H4 (cell line): ENCODE measurements at regions not wholly inside any gene's neighbourhood (a gene's known extent, or its start where the extent isn't known, plus 50 kb on each side); places are given as distances from the start of the nearest gene placed in this dataset.
"Not testable (repeated sequence)": the region's sequence is repeated elsewhere in the genome, so short reads cannot be mapped to it uniquely, and the experiment has no call there.

ENCODE experiments used
- DNase-seq: peaks from one replicate; pipeline ENCODE4 v3.0.0-alpha.2; 2015; ENCODE audit warnings: low spot score

- DNase-seq = not testable (repeated sequence)
Observed at GRCh38 chr15:30688684-30689083, 62.8 kb downstream of the ARHGAP11B start.

GRCh38 chr15:30690153-30690552 lies 64.2 kb downstream of the ARHGAP11B start:
- DNase-seq = not testable (repeated sequence)

- DNase-seq = not testable (repeated sequence)
Observed at GRCh38 chr15:30695811-30696210, 69.9 kb downstream of the ARHGAP11B start.

- not testable (repeated sequence) for DNase-seq
Observed at GRCh38 chr15:30696439-30697314, 70.7 kb downstream of the ARHGAP11B start.

DNA sequence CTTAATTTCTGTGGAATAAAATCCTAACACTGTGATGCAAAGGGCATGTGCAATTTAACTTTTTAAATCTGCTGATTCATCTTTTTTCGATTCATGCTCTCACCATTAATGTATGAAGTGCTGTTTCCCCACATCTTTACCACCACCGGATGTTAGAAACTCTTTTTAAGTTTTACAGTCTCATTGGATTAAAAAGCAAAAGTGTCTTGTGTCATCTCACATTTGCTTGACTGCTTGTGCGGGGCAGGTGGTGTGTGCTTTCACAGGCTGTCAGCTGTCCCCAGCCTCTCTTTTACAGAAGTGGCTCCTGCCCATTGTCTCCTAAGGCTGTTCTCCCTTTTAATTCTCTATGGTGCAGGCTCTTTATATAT lies 71.4 kb downstream of the ARHGAP11B start:
- DNase-seq = not testable (repeated sequence)

DNA sequence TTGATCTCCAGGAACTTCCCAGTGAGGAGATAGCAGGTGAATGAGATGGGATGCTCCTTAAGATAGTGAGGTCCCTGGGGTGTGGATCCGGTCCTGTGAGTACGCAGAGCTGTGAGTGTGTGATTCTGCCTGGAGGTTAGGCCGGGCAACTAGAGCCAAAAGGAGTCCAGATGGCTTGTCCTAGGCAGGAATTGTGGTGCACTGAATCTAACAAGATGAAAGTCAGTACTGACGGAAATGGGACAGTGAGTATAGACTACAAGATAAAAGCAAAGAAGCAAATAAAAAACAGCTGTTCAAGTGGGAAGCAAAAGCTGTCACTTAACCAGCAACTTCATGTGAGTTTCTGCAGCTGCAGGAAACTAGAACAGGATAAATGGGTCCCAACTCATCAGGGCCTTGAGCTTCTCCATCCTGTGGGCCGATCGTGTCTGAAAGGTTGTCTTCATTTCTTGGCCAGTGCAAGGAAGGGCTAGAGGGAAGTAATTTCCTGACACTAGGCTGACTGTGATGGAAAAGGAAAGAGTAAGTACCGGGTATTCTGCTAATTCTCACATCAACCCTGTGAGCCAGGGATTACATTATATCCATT lies 74.2 kb downstream of the ARHGAP11B start:
- not testable (repeated sequence) for DNase-seq

GRCh38 chr15:30707976-30708685 lies 82.2 kb downstream of the ARHGAP11B start:
- DNase-seq = not testable (repeated sequence)

GRCh38 chr15:30708809-30709208 lies 82.9 kb downstream of the ARHGAP11B start:
- not testable (repeated sequence) for DNase-seq

GRCh38 chr15:30718038-30718643 lies 92.2 kb downstream of the ARHGAP11B start:
- DNase-seq = not testable (repeated sequence)

GRCh38 chr15:30719363-30719762 lies 93.4 kb downstream of the ARHGAP11B start:
- not testable (repeated sequence) for DNase-seq

- DNase-seq = not testable (repeated sequence)
Observed at GRCh38 chr15:30720825-30721224, 94.9 kb downstream of the ARHGAP11B start.

DNA sequence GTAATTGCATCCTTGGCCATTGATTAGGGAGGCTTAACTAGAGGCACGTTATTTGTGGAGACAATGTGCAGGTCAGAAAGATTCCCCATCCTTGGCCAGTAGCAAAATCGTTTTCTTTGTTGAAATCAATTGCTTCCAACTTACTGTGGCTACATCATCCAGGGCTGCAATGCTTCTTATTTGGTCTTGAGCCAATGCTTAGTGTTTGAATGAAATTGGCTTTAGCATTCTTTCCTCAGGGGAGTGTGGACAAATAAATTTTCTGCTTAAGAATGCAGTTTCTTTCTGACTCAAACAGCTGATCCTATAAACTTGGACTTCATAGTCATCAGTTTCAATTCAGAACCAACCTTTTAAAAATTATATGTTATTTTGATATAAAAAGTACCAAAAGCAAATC lies 95.6 kb downstream of the ARHGAP11B start:
- DNase-seq = not testable (repeated sequence)

DNA sequence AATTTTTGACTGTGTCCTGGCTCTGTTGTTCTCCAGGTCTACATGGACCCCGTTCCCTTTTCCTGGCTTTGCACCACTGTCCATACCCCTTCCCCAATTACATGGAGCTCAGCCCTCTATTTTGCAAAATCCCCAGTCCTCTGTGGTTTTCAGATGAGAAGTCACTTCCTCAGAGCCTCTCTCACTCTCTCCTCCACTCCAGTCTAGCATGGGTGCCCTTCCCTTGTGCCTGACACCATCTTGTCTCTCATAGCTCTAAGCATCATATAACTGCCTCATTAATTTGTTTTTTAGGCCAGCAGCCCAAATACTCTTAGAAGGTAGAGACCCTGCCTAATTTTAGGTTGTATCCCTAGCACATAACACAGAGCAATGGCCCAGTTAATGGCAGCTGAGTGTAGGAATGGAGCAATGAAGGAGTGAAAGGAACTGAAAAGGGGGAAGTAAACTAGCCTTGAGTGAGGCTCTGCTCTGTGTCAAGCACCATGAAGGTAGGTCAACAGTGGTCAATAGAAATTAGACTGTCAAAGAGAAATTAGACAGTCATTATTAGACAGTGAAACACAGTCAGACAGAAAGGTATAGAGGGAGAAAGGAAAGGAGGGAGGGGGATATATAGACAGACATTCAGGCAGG lies 97.7 kb downstream of the ARHGAP11B start:
- not testable (repeated sequence) for DNase-seq

- not testable (repeated sequence) for DNase-seq
Observed at GRCh38 chr15:30729880-30730590, 104.1 kb downstream of the ARHGAP11B start.

- DNase-seq = not testable (repeated sequence)
Observed at GRCh38 chr15:30730633-30731032, 104.7 kb downstream of the ARHGAP11B start.

DNA sequence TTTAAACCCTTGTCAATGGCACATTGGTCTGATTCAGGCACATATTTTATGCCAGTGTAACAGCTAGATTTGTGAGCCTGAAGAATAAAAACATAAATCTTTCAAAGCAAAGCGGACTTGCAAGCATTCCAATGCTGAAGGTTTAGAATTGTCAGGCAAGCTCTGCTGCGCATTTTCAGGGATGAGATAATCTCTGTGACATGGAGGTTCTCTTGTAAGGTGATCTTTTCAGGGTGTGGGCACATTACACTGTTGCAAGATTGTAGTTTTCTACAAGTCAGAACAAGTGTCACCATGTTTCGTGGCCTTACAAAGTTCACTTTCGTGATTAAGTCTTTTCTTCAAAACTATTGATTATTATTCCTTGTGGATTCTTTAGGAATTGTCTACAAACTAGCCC lies 106.2 kb downstream of the ARHGAP11B start:
- DNase-seq = not testable (repeated sequence)

GRCh38 chr15:30735884-30736564 lies 110.1 kb downstream of the ARHGAP11B start:
- DNase-seq = not testable (repeated sequence)

GRCh38 chr15:30742796-30743195 lies 116.9 kb downstream of the ARHGAP11B start:
- DNase-seq = not testable (repeated sequence)

GRCh38 chr15:30749048-30749447 lies 123.1 kb downstream of the ARHGAP11B start:
- DNase-seq = not testable (repeated sequence)

GRCh38 chr15:30755036-30755687 lies 129.2 kb downstream of the ARHGAP11B start:
- DNase-seq = not testable (repeated sequence)
